HepG2 (cell line): ENCODE measurements at regions not wholly inside any gene's neighbourhood (a gene's known extent, or its start where the extent isn't known, plus 50 kb on each side); places are given as distances from the start of the nearest gene placed in this dataset.

Experiments used
- DPF2 ChIP-seq: sonication (generic); formaldehyde crosslinking; IDR thresholded peaks from 2 replicates; pipeline ENCODE4 v1.4.0; 2020; ENCODE audit warnings: mild to moderate bottlenecking, low read depth, missing genetic modification reagents, borderline replicate concordance
- EHMT2 ChIP-seq: fragments of 200-600 bp; sonication (generic); IDR thresholded peaks from 2 replicates; pipeline ENCODE4 v1.7.0; 2017; ENCODE audit warnings: antibody characterized with exemption, low read depth, low read length, borderline replicate concordance
- NRL ChIP-seq: sonication (generic); formaldehyde crosslinking; IDR thresholded peaks from 2 replicates; pipeline ENCODE4 v1.5.0; 2020; ENCODE audit warnings: missing genetic modification reagents, mild to moderate bottlenecking, moderate library complexity, borderline replicate concordance
- POLR2A ChIP-seq, 2 experiments: IDR thresholded peaks; 2 replicates each; pipeline ENCODE4 v1.6.1; 2011; ENCODE audit warnings: low read depth in 2 of 2, low read length in 2 of 2, mild to moderate bottlenecking in 1 of 2, moderate library complexity in 1 of 2; ENCODE audit not compliant: insufficient read depth in 1 of 2
- ZNF160 ChIP-seq: sonication (generic); formaldehyde crosslinking; IDR thresholded peaks from 2 replicates; pipeline ENCODE4 v1.8.0; 2022; ENCODE audit warnings: mild to moderate bottlenecking, inconsistent platforms, missing genetic modification reagents
- TF ChIP-seq, protein P1 (sequence below): IDR thresholded peaks from 2 replicates; pipeline ENCODE4 v1.6.1; 2016; ENCODE audit warnings: control low read depth
- TF ChIP-seq, protein P2 (sequence below): conservative IDR thresholded peaks from 2 replicates; pipeline ENCODE4 v1.6.1; 2018; ENCODE audit warnings: missing genetic modification reagents
- TF ChIP-seq, protein P3 (sequence below): sonication (generic); formaldehyde crosslinking; IDR thresholded peaks from 2 replicates; pipeline ENCODE4 v1.5.1; 2020; ENCODE audit warnings: mild to moderate bottlenecking, missing genetic modification reagents, moderate library complexity

DNA sequence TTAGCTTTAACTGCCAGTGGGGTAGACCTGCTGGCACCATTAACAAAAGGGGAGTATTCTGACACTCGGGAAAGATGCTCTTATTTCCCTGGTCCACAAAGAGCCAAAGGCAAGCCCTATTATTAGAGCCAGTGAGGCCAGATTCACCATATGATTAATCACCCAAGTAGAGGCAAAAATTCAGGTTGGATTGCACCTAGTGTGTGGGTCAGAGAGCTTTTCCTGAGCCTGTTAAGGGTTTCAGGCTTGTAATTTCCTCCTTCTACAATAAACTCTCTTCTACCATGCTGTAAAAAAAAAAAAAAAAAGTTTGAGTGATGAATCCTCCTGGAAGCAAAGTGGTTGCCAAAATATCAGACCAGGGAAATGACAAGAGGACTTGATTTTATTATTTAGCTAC lies 163.5 kb downstream of the MBL2 start:
- TF ChIP-seq POLR2A (IDR thresholded peaks at IDR 0.05; ENCODE audit: insufficient read depth in 1 of 2, low read depth in 2 of 2, low read length in 2 of 2): no peak
- no peak for TF ChIP-seq EHMT2
- TF ChIP-seq ZNF160 (CRISPR knock-in tag): no peak
- TF ChIP-seq, protein P1, sequence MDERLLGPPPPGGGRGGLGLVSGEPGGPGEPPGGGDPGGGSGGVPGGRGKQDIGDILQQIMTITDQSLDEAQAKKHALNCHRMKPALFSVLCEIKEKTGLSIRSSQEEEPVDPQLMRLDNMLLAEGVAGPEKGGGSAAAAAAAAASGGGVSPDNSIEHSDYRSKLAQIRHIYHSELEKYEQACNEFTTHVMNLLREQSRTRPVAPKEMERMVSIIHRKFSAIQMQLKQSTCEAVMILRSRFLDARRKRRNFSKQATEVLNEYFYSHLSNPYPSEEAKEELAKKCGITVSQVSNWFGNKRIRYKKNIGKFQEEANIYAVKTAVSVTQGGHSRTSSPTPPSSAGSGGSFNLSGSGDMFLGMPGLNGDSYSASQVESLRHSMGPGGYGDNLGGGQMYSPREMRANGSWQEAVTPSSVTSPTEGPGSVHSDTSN (CRISPR knock-in tag): no peak
- TF ChIP-seq NRL (CRISPR knock-in tag): no peak
- TF ChIP-seq, protein P2, sequence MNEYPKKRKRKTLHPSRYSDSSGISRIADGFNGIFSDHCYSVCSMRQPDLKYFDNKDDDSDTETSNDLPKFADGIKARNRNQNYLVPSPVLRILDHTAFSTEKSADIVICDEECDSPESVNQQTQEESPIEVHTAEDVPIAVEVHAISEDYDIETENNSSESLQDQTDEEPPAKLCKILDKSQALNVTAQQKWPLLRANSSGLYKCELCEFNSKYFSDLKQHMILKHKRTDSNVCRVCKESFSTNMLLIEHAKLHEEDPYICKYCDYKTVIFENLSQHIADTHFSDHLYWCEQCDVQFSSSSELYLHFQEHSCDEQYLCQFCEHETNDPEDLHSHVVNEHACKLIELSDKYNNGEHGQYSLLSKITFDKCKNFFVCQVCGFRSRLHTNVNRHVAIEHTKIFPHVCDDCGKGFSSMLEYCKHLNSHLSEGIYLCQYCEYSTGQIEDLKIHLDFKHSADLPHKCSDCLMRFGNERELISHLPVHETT: no peak
- no peak for TF ChIP-seq DPF2 (CRISPR knock-in tag)
- TF ChIP-seq, protein P3, sequence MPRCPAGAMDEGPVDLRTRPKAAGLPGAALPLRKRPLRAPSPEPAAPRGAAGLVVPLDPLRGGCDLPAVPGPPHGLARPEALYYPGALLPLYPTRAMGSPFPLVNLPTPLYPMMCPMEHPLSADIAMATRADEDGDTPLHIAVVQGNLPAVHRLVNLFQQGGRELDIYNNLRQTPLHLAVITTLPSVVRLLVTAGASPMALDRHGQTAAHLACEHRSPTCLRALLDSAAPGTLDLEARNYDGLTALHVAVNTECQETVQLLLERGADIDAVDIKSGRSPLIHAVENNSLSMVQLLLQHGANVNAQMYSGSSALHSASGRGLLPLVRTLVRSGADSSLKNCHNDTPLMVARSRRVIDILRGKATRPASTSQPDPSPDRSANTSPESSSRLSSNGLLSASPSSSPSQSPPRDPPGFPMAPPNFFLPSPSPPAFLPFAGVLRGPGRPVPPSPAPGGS (CRISPR knock-in tag): no peak
